ENCODE measurements at regions not wholly inside any gene's neighbourhood (a gene's known extent, or its start where the extent isn't known, plus 50 kb on each side); places are given as distances from the start of the nearest gene placed in this dataset.

DNA sequence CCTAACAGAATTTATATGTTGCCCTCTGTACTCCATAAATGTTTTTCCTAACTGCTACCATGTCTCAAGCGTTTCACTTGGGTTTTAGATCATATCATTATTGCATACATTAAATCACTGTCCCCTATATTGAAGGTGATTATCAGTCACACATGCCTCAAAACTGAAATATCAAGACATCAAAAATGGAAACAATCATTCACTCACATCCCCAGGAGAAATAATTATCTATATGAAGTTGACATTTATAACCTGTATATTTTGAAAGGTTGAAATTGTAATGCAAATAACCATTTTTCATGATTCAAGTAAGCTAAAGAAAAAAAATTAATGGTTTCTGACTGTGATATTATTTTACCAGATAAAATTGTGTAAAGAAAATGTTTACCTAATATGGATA, 1695.0 kb downstream of the SLITRK1 start:
- TF ChIP-seq FOXP2 (optimal IDR thresholded peaks at IDR 0.05; ENCODE audit: control extremely low read depth, extremely low read length, insufficient read depth) (no peak), EZH2 (IDR thresholded peaks at IDR 0.05) (no peak)

Data from SK-N-MC (cell line).